Bronchial epithelial cell (primary cell): ENCODE measurements at regions not wholly inside any gene's neighbourhood (a gene's known extent, or its start where the extent isn't known, plus 50 kb on each side); places are given as distances from the start of the nearest gene placed in this dataset.
A peak's percentile ranks its signal among the peaks of the same experiment; 100 is the strongest.

Experiments used
- DNase-seq: peaks from one replicate; pipeline ENCODE4 v3.0.0-alpha.2; 2010; ENCODE audit warnings: low read depth
- FAIRE-seq: peaks from 2 replicates; lab custom pipeline; 2011; peaks lifted over from hg19 to GRCh38; lab: Jason Lieb, UNC
- H3K27me3 ChIP-seq: 2 replicates; pipeline ENCODE4 v1.5.1; 2011; ENCODE audit warnings: low read length; ENCODE audit not compliant: control insufficient read depth, insufficient read depth
- H3K36me3 ChIP-seq: 2 replicates; pipeline ENCODE4 v1.5.1; 2011; ENCODE audit warnings: low read length; ENCODE audit not compliant: control insufficient read depth, insufficient read depth
- H3K4me3 ChIP-seq: 2 replicates; pipeline ENCODE4 v1.5.1; 2011; ENCODE audit warnings: mild to moderate bottlenecking, low read depth, low read length, control low read depth
- CTCF ChIP-seq: IDR thresholded peaks from 2 replicates; pipeline ENCODE4 v1.5.1; 2011; ENCODE audit warnings: mild to moderate bottlenecking, moderate library complexity, low read length, control low read depth, inconsistent platforms; ENCODE audit not compliant: insufficient read depth, severe bottlenecking

GRCh38 chr5:33372721-33373472 lies 67.9 kb upstream of the TARS1 start:
- Histone ChIP-seq H3K36me3 (no peaks in the 10 kb centered on the region), H3K27me3 (no peaks in the 10 kb centered on the region), H3K4me3 (no peak overlapping the region)
- no peak for DNase-seq
- no peak for TF ChIP-seq CTCF
- no peak for FAIRE-seq

DNA sequence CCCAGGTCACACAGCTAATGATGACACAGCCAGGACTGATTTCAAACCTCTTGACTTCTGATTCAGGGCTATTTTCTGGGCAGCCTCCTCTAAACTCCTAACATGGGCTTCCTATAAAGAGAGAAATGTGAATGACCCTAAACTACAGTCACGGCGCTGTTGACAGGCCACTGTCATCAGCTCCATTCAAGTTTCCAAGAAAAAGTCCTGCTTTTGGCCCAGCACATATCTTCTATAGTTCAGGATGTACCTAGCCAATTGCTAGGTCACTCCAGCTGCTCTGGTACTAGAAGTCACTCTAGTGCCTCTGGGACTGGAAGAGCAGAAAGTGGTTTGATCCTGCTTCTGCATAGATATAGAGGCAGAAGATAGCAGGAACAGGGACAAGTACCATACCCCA lies 64.9 kb upstream of the TARS1 start:
- Histone ChIP-seq H3K36me3 (no peaks in the 10 kb centered on the region), H3K27me3 (no peaks in the 10 kb centered on the region), H3K4me3 (no peak overlapping the region)
- FAIRE-seq (peak; percentile 72), DNase-seq (no peak)
- TF ChIP-seq CTCF, result no peak

GRCh38 chr5:33379757-33380156 lies 61.0 kb upstream of the TARS1 start:
- Histone ChIP-seq H3K36me3 (no peaks in the 10 kb centered on the region), H3K27me3 (no peaks in the 10 kb centered on the region), H3K4me3 (no peak overlapping the region)
- peak; percentile 48 for TF ChIP-seq CTCF
- DNase-seq, result no peak
- FAIRE-seq, result no peak

DNA sequence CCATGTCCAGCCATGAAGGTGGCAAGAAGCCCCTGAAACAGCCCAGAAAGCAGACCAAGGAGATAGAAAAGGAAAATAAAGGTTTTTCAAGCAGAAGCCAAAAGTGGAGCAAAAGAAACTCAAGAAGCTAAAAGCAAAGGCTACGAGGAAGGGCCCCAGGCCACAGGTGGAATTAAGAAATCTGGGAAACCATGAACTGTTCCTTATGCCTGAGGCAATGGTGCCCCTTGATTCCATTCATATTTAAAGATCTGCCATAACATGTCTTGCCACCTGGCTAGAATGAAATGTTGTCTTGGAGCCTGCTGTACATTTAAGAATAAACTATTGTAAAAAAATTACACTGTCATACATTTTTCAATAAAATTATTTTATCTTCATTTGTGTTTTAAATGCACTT lies 59.5 kb upstream of the TARS1 start:
- Histone ChIP-seq H3K36me3 (no peaks in the 10 kb centered on the region), H3K4me3 (no peak overlapping the region), H3K27me3 (no peaks in the 10 kb centered on the region)
- no peak for FAIRE-seq
- no peak for TF ChIP-seq CTCF
- DNase-seq, result peak; percentile 74
